Ishikawa (cell line): ENCODE measurements at regions not wholly inside any gene's neighbourhood (a gene's known extent, or its start where the extent isn't known, plus 50 kb on each side); places are given as distances from the start of the nearest gene placed in this dataset.

ENCODE experiments used
- CEBPB ChIP-seq: IDR thresholded peaks from 2 replicates; pipeline ENCODE4 v1.6.1; 2012
- CREB1 ChIP-seq: IDR thresholded peaks from 2 replicates; pipeline ENCODE4 v1.6.1; 2012; ENCODE audit warnings: low read depth
- EGR1 ChIP-seq: IDR thresholded peaks from 2 replicates; pipeline ENCODE4 v1.6.1; 2012
- EP300 ChIP-seq: IDR thresholded peaks from 2 replicates; pipeline ENCODE4 v1.6.1; 2012; ENCODE audit warnings: borderline replicate concordance
- FOXM1 ChIP-seq: IDR thresholded peaks from 2 replicates; pipeline ENCODE4 v1.6.1; 2012; ENCODE audit warnings: low read depth, borderline replicate concordance
- RAD21 ChIP-seq: IDR thresholded peaks from 2 replicates; pipeline ENCODE4 v1.6.1; 2012; ENCODE audit warnings: low read depth
- TAF1 ChIP-seq: IDR thresholded peaks from 2 replicates; pipeline ENCODE4 v1.6.1; 2012; ENCODE audit warnings: low read depth, mild to moderate bottlenecking
- TCF12 ChIP-seq: IDR thresholded peaks from 2 replicates; pipeline ENCODE4 v1.6.1; 2012; ENCODE audit warnings: low read depth
- TEAD4 ChIP-seq: IDR thresholded peaks from 2 replicates; pipeline ENCODE4 v1.6.1; 2012
- YY1 ChIP-seq: IDR thresholded peaks from 2 replicates; pipeline ENCODE4 v1.6.1; 2012; ENCODE audit warnings: low read depth
- ZBTB7A ChIP-seq: IDR thresholded peaks from 2 replicates; pipeline ENCODE4 v1.6.1; 2012; ENCODE audit warnings: low read depth
- TF ChIP-seq, protein P1 (sequence below): IDR thresholded peaks from 2 replicates; pipeline ENCODE4 v1.6.1; 2012
- TF ChIP-seq, protein P2 (sequence below): IDR thresholded peaks from 2 replicates; pipeline ENCODE4 v1.6.1; 2012
- TF ChIP-seq, protein P3 (sequence below): IDR thresholded peaks from 2 replicates; pipeline ENCODE4 v1.6.1; 2012; ENCODE audit warnings: low read depth, mild to moderate bottlenecking

DNA sequence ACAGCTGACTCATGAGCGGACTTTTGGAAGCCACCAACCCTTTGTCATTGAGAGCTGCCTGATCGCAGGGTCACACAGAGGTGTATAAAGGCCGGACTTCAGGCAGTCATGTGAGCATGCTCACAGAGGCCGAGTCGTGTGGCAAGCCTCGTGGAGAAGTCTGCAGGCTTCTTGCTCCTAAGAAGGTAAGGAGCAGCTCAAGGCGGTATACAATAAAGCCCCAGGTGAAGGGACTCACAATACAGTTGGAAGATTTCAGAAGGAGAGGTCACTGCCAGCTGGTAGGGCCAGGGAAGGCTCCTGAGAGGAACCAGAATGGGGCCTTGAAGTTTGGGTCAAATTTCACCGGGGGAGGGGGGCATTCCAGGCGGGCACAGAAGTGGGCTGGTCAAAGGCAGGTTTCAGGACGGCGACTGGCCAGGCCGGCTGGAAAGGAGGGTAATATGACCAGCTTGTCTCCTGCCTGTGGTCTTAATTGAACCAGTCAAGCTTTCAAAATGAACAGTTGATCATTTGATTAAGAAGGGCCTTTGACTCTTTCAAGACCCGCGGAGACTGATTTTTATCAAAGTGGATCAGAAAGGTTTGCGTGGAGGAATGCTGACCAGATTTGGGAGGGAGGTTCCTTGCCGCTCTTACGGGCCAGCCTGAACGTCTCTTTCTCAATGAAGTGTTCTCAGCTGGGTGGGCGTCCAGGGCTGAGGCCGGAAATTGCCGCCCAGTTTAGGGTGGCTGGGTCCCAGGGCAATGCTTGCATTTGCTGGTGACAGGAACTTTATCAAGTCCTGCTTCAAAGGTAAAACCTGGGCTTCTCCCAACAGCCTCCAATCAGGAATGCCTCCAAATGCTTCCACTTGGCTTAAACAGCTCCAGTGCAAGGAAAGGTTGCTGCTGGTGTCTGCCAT, 178.6 kb downstream of the EMX2 start:
- no peak for TF ChIP-seq CEBPB
- TF ChIP-seq TAF1: peak; percentile 63; the same call in 1 of the 2 replicates
- TF ChIP-seq EP300: peak; percentile 91
- no peak for TF ChIP-seq CREB1
- TF ChIP-seq YY1: no peak
- TF ChIP-seq, protein P1, sequence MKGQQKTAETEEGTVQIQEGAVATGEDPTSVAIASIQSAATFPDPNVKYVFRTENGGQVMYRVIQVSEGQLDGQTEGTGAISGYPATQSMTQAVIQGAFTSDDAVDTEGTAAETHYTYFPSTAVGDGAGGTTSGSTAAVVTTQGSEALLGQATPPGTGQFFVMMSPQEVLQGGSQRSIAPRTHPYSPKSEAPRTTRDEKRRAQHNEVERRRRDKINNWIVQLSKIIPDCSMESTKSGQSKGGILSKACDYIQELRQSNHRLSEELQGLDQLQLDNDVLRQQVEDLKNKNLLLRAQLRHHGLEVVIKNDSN: peak; percentile 44
- TF ChIP-seq ZBTB7A: peak; percentile 72; the same call in 1 of the 2 replicates
- TF ChIP-seq, protein P2, sequence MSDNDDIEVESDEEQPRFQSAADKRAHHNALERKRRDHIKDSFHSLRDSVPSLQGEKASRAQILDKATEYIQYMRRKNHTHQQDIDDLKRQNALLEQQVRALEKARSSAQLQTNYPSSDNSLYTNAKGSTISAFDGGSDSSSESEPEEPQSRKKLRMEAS: peak; percentile 84
- TF ChIP-seq, protein P3, sequence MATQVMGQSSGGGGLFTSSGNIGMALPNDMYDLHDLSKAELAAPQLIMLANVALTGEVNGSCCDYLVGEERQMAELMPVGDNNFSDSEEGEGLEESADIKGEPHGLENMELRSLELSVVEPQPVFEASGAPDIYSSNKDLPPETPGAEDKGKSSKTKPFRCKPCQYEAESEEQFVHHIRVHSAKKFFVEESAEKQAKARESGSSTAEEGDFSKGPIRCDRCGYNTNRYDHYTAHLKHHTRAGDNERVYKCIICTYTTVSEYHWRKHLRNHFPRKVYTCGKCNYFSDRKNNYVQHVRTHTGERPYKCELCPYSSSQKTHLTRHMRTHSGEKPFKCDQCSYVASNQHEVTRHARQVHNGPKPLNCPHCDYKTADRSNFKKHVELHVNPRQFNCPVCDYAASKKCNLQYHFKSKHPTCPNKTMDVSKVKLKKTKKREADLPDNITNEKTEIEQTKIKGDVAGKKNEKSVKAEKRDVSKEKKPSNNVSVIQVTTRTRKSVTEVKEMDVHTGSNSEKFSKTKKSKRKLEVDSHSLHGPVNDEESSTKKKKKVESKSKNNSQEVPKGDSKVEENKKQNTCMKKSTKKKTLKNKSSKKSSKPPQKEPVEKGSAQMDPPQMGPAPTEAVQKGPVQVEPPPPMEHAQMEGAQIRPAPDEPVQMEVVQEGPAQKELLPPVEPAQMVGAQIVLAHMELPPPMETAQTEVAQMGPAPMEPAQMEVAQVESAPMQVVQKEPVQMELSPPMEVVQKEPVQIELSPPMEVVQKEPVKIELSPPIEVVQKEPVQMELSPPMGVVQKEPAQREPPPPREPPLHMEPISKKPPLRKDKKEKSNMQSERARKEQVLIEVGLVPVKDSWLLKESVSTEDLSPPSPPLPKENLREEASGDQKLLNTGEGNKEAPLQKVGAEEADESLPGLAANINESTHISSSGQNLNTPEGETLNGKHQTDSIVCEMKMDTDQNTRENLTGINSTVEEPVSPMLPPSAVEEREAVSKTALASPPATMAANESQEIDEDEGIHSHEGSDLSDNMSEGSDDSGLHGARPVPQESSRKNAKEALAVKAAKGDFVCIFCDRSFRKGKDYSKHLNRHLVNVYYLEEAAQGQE: no peak
- peak; percentile 90 for TF ChIP-seq TCF12
- peak; percentile 78 for TF ChIP-seq FOXM1
- 0 out of 2 replicates have a peak, but pooled peaks have one; percentile 8 for TF ChIP-seq EGR1
- TF ChIP-seq TEAD4: peak; percentile 90
- TF ChIP-seq RAD21: no peak
